ENCODE measurements at regions not wholly inside any gene's neighbourhood (a gene's known extent, or its start where the extent isn't known, plus 50 kb on each side); places are given as distances from the start of the nearest gene placed in this dataset.
"Not testable (repeated sequence)": the region's sequence is repeated elsewhere in the genome, so short reads cannot be mapped to it uniquely, and the experiment has no call there.

DNA sequence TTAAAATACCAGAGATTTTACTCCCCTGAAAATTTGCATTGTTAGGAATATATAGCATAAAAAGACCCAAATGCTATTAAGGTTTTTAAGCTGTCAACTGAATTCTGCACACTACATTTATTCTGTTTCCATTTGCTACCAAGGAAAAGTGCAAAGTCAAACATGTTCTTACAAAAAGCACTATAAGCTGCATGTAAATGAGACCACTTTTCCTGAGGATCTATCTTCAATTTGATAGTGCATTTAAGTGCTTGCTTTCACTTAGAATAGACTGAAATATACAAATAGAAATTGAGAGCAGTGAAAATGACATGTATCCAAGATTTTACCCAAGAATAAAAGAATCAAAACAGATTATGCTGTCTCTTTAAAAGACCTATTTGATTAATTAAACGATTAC lies 1216.2 kb downstream of the ROBO2 start:
- intact Hi-C loops (cut with DNase I) = no loop called here
- no peak for DNase-seq
- Histone ChIP-seq H3K27me3 (no peaks in the 10 kb centered on the region), H3K9me3 (no peaks in the 10 kb centered on the region), H3K36me3 (no peaks in the 10 kb centered on the region), H3K4me1 (no peaks in the 10 kb centered on the region), H3K27ac (no peak overlapping the region), H3K4me3 (no peak overlapping the region)
- TF ChIP-seq CTCF (IDR thresholded peaks at IDR 0.05) = no peak
- ATAC-seq = no peak

- Histone ChIP-seq H3K27me3 (no peaks in the 10 kb centered on the region), H3K4me3 (no peak overlapping the region), H3K27ac (no peak overlapping the region), H3K9me3 (no peaks in the 10 kb centered on the region), H3K36me3 (no peaks in the 10 kb centered on the region), H3K4me1 (no peaks in the 10 kb centered on the region)
- ATAC-seq (no peak), DNase-seq (no peak)
- intact Hi-C loops (cut with DNase I) = no loop called here
- TF ChIP-seq CTCF (IDR thresholded peaks at IDR 0.05) = no peak
These were observed 1218.1 kb downstream of the ROBO2 start for GRCh38 chr3:78257951-78258530.

GRCh38 chr3:78258798-78259197 lies 1218.9 kb downstream of the ROBO2 start:
- H3K27ac ChIP-seq = no peak overlapping the region
- DNase-seq = no peak
- no peak for TF ChIP-seq CTCF (IDR thresholded peaks at IDR 0.05)
- ATAC-seq = peak; percentile 34
- H3K27me3 ChIP-seq = no peaks in the 10 kb centered on the region
- H3K36me3 ChIP-seq = no peaks in the 10 kb centered on the region
- H3K9me3 ChIP-seq = no peaks in the 10 kb centered on the region
- no peaks in the 10 kb centered on the region for H3K4me1 ChIP-seq
- intact Hi-C loops (cut with DNase I) = no loop called here
- no peak overlapping the region for H3K4me3 ChIP-seq

DNA sequence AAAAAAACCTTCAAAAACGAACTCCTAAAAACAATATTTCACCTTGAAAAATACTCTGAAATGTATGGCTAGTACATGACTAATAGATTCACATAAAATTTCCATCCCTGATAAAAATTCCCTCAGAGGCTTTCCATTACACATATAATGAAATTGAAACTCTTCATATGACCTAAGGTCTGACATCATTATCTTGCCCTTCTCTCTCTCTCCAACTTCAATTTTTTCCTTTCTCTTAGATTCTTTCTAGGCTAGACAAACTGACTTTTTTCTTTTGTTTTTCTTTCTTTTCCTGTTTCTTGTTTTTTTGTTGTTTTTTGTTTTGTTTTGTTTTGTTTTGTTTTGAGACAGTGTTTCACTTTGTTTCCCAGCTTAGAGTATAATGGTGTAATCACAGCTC lies 1220.5 kb downstream of the ROBO2 start:
- H3K9me3 ChIP-seq = no peaks in the 10 kb centered on the region
- intact Hi-C loops (cut with DNase I) = no loop called here
- H3K27ac ChIP-seq = no peak overlapping the region
- ATAC-seq (no peak), DNase-seq (no peak)
- no peaks in the 10 kb centered on the region for H3K27me3 ChIP-seq
- no peaks in the 10 kb centered on the region for H3K4me1 ChIP-seq
- no peak for TF ChIP-seq CTCF (IDR thresholded peaks at IDR 0.05)
- H3K36me3 ChIP-seq = no peaks in the 10 kb centered on the region
- H3K4me3 ChIP-seq = no peak overlapping the region

DNA sequence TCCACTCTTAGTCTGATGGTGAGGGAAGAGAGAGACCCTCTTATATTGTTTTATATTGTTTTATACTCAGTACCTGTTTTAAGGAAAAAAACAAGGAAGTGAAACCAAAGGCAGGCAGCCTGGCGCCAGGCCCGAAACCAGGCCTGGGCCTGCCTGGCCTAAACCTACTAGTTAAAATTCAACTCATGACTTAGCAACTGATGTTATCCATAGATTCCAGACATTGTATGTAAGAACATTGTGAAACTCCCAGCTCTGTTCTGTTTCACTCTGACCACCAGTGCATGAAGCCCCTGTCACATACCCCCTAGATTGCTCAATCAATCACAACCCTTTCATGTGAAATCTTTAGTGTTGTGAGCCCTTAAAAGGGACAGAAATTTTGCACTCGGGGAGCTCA lies 1226.7 kb downstream of the ROBO2 start:
- ATAC-seq = not testable (repeated sequence)

DNA sequence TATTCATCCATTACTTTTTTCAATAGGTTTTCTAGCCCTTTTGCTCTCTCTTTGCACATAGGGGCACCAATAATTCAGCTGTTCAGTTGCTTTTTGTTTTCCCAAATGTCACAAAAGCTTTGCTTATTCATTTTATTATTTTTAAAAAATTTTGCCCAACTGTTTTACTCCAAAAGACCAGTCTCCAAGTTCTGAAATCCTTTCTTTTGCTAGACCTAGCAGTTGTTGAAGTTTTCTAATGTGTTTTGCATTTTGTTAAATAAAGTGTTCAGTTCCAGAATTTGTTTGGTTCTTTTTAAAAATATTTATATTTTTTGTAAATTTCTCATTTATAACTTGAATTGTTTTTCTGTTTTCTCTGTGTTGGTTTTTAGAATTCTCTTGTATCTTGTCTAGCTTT lies 1227.3 kb downstream of the ROBO2 start:
- intact Hi-C loops (cut with DNase I) = no loop called here
- no peak for ATAC-seq

More for the DNA sequence above, 1226.7 kb downstream of the ROBO2 start:
- H3K27me3 ChIP-seq; intact Hi-C loops (cut with DNase I); H3K9me3 ChIP-seq; H3K4me3 ChIP-seq; H3K4me1 ChIP-seq; DNase-seq; H3K36me3 ChIP-seq; H3K27ac ChIP-seq: not testable (repeated sequence)

More for the DNA sequence above, 1227.3 kb downstream of the ROBO2 start:
- TF ChIP-seq CTCF (IDR thresholded peaks at IDR 0.05) = no peak
- Histone ChIP-seq H3K9me3 (no peaks in the 10 kb centered on the region), H3K4me3 (no peak overlapping the region), H3K4me1 (no peaks in the 10 kb centered on the region), H3K36me3 (no peaks in the 10 kb centered on the region), H3K27me3 (no peaks in the 10 kb centered on the region), H3K27ac (no peak overlapping the region)
- DNase-seq = no peak

Data from upper lobe of right lung (tissue), 1 donor.